ENCODE measurements at regions not wholly inside any gene's neighbourhood (a gene's known extent, or its start where the extent isn't known, plus 50 kb on each side); places are given as distances from the start of the nearest gene placed in this dataset.

DNA sequence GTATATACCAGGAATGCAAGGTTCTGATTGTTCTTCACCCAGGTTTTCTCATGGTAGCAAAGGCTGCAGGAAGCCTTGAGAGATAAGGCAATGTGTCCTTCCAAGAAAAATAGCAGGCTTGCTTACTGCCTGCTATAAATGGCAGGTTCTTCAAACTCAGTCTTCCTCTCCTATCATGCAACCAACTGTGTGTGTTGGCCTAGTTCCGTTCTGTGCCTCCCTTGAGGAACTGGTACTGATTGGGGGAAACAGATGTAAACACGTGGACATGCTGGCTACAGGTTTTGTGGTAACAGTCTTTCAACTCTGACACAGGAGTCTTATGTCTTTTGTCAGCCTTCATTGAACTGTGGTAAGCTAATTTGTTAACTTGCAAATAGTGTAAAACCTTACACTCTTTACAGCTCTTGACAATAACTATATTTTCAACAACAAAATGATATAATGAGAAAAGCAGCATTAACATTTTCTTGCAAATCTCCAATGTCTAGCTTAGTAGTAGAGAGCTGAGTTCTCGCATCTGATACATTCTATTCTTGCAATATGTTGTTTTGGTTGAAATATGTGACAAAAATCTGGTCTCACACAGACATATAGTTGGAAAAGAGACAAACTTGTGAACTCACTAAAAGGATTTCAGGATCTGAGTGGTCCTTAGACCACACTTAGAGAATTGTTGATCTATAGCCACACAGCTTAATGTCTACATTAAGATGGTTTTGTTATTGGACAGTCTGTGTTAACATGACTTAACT lies 54.7 kb upstream of the LSM8 start:
- no peak overlapping the region for H3K9ac ChIP-seq (ENCODE audit: extremely low read depth, low read length, poor library complexity, severe bottlenecking)
- Mint-ChIP-seq H3K36me3 (ENCODE audit: low read depth) (no peaks in the 10 kb centered on the region), H3K27me3 (ENCODE audit: insufficient read depth) (no peaks in the 10 kb centered on the region), H3K4me1 (no peaks in the 10 kb centered on the region), H3K27ac (no peak overlapping the region), H3K9me3 (peaks cover 21% of the 10 kb centered on the region), H3K4me3 (no peak overlapping the region)
- no peak overlapping the region for H3K4me3 ChIP-seq (ENCODE audit: low read length)
- H3K36me3 ChIP-seq (ENCODE audit: control insufficient read depth, insufficient read depth, low read length) = no peaks in the 10 kb centered on the region
- H3K9me3 ChIP-seq (ENCODE audit: control insufficient read depth, low read length) = no peaks in the 10 kb centered on the region
- DNase-seq = no peak
- H3K4me1 ChIP-seq (ENCODE audit: control insufficient read depth, insufficient read depth, low read length) = no peaks in the 10 kb centered on the region
- no peak overlapping the region for H3K27ac ChIP-seq (ENCODE audit: low read depth, low read length)
- H3K27me3 ChIP-seq (ENCODE audit: control insufficient read depth, insufficient read depth, low read length, poor library complexity, severe bottlenecking) = no peaks in the 10 kb centered on the region
- WGBS, 2 experiments (ENCODE audit: insufficient coverage in 1 of 2, insufficient read length in 1 of 2) = 94% methylated on average over 3 of the region's 3 CpGs; no CpG with 5 or more reads in 1 of the 2 experiments
- TF ChIP-seq, protein P1, sequence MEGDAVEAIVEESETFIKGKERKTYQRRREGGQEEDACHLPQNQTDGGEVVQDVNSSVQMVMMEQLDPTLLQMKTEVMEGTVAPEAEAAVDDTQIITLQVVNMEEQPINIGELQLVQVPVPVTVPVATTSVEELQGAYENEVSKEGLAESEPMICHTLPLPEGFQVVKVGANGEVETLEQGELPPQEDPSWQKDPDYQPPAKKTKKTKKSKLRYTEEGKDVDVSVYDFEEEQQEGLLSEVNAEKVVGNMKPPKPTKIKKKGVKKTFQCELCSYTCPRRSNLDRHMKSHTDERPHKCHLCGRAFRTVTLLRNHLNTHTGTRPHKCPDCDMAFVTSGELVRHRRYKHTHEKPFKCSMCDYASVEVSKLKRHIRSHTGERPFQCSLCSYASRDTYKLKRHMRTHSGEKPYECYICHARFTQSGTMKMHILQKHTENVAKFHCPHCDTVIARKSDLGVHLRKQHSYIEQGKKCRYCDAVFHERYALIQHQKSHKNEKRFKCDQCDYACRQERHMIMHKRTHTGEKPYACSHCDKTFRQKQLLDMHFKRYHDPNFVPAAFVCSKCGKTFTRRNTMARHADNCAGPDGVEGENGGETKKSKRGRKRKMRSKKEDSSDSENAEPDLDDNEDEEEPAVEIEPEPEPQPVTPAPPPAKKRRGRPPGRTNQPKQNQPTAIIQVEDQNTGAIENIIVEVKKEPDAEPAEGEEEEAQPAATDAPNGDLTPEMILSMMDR (conservative IDR thresholded peaks at IDR 0.05) = no peak

DNA sequence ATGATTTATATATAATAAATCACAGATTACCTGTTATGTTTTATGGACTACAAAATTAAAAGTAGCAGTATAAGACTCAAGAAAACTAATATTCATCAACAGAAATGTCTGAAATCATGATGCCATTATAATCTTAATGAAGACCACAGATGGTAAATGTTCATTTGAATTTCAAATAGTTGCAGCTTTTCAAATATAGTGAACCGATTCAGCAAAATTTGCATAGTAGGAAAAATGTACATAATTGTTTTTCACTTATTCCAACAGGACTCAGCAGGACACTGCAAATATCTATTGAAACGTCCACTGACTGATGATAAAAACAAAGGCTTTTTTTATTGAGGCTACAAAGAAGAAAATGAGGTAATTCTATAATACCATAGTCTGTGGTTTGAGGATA lies 51.2 kb upstream of the LSM8 start:
- H3K4me1 ChIP-seq (ENCODE audit: control insufficient read depth, insufficient read depth, low read length) = no peaks in the 10 kb centered on the region
- TF ChIP-seq, protein P1 (conservative IDR thresholded peaks at IDR 0.05) = no peak
- no peak for DNase-seq
- no peaks in the 10 kb centered on the region for H3K4me1 Mint-ChIP-seq
- H3K4me3 ChIP-seq (ENCODE audit: low read length) = no peak overlapping the region
- H3K36me3 Mint-ChIP-seq (ENCODE audit: low read depth) = no peaks in the 10 kb centered on the region
- peaks cover 11% of the 10 kb centered on the region for H3K9me3 Mint-ChIP-seq
- no peak overlapping the region for H3K9ac ChIP-seq (ENCODE audit: extremely low read depth, low read length, poor library complexity, severe bottlenecking)
- no peak overlapping the region for H3K27ac Mint-ChIP-seq
- H3K27me3 Mint-ChIP-seq (ENCODE audit: insufficient read depth) = no peaks in the 10 kb centered on the region
- no peaks in the 10 kb centered on the region for H3K27me3 ChIP-seq (ENCODE audit: control insufficient read depth, insufficient read depth, low read length, poor library complexity, severe bottlenecking)
- no peaks in the 10 kb centered on the region for H3K9me3 ChIP-seq (ENCODE audit: control insufficient read depth, low read length)
- no peak overlapping the region for H3K4me3 Mint-ChIP-seq
- 67 to 96% methylated on average over 1 to 2 of the region's 2 CpGs for WGBS, 2 experiments (ENCODE audit: insufficient coverage in 1 of 2, insufficient read length in 1 of 2)
- H3K27ac ChIP-seq (ENCODE audit: low read depth, low read length) = no peak overlapping the region
- H3K36me3 ChIP-seq (ENCODE audit: control insufficient read depth, insufficient read depth, low read length) = no peaks in the 10 kb centered on the region
